ENCODE measurements at regions not wholly inside any gene's neighbourhood (a gene's known extent, or its start where the extent isn't known, plus 50 kb on each side); places are given as distances from the start of the nearest gene placed in this dataset.

DNA sequence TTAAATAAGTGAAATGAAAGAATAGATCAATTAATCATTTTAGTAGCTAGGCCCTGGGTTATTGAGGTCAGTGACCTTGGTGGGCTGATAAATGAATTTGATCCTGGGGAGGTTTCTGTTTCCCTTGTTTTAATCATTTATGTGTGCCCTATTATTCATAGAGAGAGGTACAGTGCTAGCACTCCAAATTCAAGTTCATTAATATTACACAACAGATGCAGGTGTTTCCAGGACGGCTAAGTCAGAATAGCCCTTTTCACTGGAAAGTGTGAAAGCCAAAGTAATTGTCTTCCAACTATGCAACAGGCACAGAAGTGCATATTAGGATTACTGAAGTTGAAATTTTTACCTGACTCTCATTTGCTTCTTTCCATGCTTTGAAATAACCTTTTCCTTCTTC, 61.7 kb upstream of the SGK1 start:
- no peak for DNase-seq

DNA sequence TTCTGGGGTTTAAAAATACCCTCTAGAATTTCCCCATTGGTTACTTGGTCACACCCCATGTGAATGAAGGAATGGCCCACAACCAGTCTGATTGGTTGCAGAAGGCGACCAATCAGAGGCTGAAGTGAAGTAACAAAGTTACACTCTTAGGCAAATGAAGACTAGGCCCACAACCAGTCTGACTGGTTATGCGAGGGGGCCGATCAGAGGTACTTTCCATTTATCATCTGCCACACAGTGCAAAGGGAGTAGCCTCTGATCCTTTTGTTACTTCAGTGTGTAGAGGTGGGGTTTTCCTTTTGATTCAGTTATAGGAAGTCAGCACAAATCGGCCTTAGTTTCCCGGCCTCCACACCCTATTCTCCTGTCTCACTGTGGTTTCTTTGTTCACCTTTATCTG, 61.2 kb upstream of the SGK1 start:
- DNase-seq = no peak

- DNase-seq = no peak
These were observed 60.5 kb upstream of the SGK1 start for GRCh38 chr6:134378426-134378825.

GRCh38 chr6:134376785-134377184, 58.9 kb upstream of the SGK1 start:
- no peak for DNase-seq

GRCh38 chr6:134375220-134375580, 57.3 kb upstream of the SGK1 start:
- no peak for DNase-seq

DNA sequence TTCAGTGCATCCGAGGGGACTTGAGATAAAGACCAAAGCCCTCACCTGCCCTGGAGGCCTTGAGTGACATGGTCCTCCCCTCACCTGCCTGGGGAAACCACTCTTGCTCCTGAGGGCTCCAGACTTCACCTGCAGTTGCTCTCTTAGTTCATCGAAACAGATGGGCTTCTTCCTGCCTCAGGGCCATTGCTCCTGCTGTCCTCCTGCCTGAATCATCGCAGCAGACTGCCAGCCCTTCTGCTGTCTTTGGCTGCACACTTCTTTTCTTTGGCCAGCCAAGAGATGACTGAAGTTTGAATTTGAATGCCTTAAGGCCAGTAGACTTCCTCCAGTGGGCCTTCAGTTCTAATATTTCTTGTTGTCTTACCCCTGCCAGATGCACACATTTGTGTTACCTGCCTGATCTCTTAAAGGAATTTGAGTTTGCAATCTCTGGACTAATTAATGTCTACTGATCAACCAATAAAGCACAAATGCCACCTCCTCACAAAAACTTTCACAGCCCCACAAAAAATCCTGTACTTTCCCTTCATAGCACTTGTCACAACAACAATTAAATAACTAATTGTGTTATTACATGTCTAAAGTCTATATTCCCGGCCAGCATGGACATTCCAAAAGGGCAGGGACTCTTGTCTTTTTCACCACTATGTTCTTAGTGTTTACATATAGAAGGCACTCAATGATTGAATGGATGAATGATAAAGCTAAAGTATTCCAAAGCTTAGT, 56.7 kb upstream of the SGK1 start:
- DNase-seq = no peak

- no peak for DNase-seq
These were observed 56.1 kb upstream of the SGK1 start for GRCh38 chr6:134373993-134374392.

DNA sequence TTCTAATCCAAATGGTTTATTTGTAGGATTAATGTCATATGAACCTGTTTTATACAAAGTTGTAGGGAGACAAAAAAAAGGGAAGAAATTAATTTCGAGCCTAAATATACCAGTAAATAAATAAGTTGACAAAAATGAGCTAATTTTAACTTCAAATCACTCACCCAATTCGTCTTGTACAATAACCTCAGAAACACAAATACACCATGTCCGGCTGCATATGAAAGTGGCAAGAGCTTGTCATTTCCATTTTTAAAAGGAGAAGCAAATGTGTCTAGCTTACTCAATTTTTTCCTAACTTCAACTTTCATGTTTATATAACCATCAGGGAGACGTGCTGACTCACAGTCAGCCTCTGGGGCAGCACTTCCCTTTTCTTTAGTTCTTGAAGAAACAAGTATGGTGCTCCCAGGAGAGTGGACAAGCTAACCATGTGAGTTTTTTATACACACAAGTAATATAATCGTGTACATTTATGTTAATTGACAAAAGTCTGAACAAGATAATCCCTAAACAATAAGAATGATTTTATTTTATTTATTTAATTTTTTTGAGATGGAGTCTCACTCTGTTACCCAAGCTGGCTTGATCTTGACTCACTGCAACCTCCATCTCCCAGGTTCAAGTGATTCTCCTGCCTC, 55.5 kb upstream of the SGK1 start:
- no peak for DNase-seq

GRCh38 chr6:134372603-134373281, 54.8 kb upstream of the SGK1 start:
- no peak for DNase-seq

DNA sequence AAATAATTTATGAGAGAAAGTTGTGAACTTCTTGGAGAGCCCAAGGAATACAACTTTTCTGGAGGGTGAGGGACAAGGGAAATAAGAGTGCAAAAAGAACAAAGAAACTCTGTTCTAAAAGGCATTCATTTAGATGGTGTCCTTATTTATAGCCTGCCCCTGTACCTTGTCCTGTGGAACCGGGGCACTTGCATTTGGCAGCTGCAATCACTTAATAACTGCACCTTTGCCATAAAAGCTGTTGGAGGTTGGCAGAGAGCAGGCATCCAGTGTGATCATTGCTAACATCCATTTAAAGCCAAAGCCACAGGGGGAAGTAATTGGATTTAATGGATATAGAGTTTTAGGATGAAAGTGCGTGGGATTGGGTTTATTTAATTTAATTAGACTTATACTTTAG, 50.8 kb upstream of the SGK1 start:
- no peak for DNase-seq

Data from activated gamma-delta T cell (primary cell).